ENCODE measurements at regions not wholly inside any gene's neighbourhood (a gene's known extent, or its start where the extent isn't known, plus 50 kb on each side); places are given as distances from the start of the nearest gene placed in this dataset.

GRCh38 chr12:66025477-66025876 lies 105.1 kb downstream of the LLPH start:
- Histone ChIP-seq H2AK5ac (ENCODE audit: insufficient read length, low read length) (no peak overlapping the region), H3K23me2 (ENCODE audit: insufficient read length, low read depth, low read length, poor library complexity, severe bottlenecking) (no peaks in the 10 kb centered on the region), H2BK5ac (ENCODE audit: insufficient read length, low read length) (no peak overlapping the region), H3K79me1 (ENCODE audit: insufficient read depth, low read depth, low read length, poor library complexity, severe bottlenecking) (no peaks in the 10 kb centered on the region), H3K9ac (ENCODE audit: extremely low read depth, insufficient read length, low read length) (no peak overlapping the region), H3K4me1 (ENCODE audit: insufficient read depth, low read length) (no peaks in the 10 kb centered on the region), H2AFZ (ENCODE audit: low read length) (no peak overlapping the region), H2BK20ac (ENCODE audit: low read depth, low read length, poor library complexity, severe bottlenecking) (no peak overlapping the region), H3K27ac (ENCODE audit: insufficient read length, low read depth, low read length) (no peak overlapping the region), H2BK12ac (ENCODE audit: insufficient read length, low read depth, low read length) (no peak overlapping the region), H3T11ph (ENCODE audit: low read length) (no peak overlapping the region), H4K20me1 (ENCODE audit: control insufficient read depth, insufficient read depth, insufficient read length) (no peaks in the 10 kb centered on the region), H2BK15ac (ENCODE audit: low read depth, low read length) (no peak overlapping the region), H3K18ac (ENCODE audit: insufficient read length, low read depth, low read length) (no peak overlapping the region), H3K14ac (ENCODE audit: insufficient read depth, low read length) (no peak overlapping the region), H3K27me3 (ENCODE audit: insufficient read depth, low read length) (no peaks in the 10 kb centered on the region), H2BK120ac (ENCODE audit: low read depth, low read length, poor library complexity, severe bottlenecking) (no peak overlapping the region), H4K91ac (ENCODE audit: insufficient read length, low read depth, low read length) (no peak overlapping the region), H3K79me2 (ENCODE audit: insufficient read depth, low read length) (no peaks in the 10 kb centered on the region), H3K9me3 (ENCODE audit: control insufficient read depth, low read depth, low read length) (no peaks in the 10 kb centered on the region), H3K4ac (ENCODE audit: low read depth, low read length) (no peak overlapping the region), H4K5ac (ENCODE audit: insufficient read length, low read depth, low read length) (no peak overlapping the region), H4K8ac (replicated peaks; ENCODE audit: insufficient read length, low read depth, low read length) (no peak overlapping the region), H3K4me2 (ENCODE audit: insufficient read depth, insufficient read length, low read length) (no peak overlapping the region), H3K23ac (ENCODE audit: insufficient read length, low read depth, low read length) (no peak overlapping the region), H3K56ac (ENCODE audit: insufficient read length, low read depth, low read length) (no peak overlapping the region)
- H3K27ac Mint-ChIP-seq = no peak overlapping the region
- H3K9me3 Mint-ChIP-seq = no peaks in the 10 kb centered on the region
- no peaks in the 10 kb centered on the region for H3K36me3 Mint-ChIP-seq (ENCODE audit: insufficient read depth in 1 of 3, low read depth in 3 of 3)
- no peak for TF ChIP-seq CTCF (conservative IDR thresholded peaks at IDR 0.05)
- no peaks in the 10 kb centered on the region for H3K4me1 Mint-ChIP-seq
- H3K4me3 Mint-ChIP-seq = no peak overlapping the region
- H3K27me3 Mint-ChIP-seq (ENCODE audit: low read depth) = no peaks in the 10 kb centered on the region; the same call in 1 of the 2 replicates
- DNase-seq = no peak
- WGBS (ENCODE audit: extremely low coverage, insufficient read length, low lambda C conversion rate) = no CpG with 5 or more reads among the region's 2 CpGs

Data from H9 (cell line).